BLaER1 treated with 17β-estradiol and CSF1 and Interleukin-3, amounts not matched to agents 10 nM and 100 nM (cell line): ENCODE measurements at regions not wholly inside any gene's neighbourhood (a gene's known extent, or its start where the extent isn't known, plus 50 kb on each side); places are given as distances from the start of the nearest gene placed in this dataset.

Experiments used
- H3K27ac ChIP-seq, 11 experiments: shearing (Covaris generic); formaldehyde crosslinking; 2 replicates each; pipeline ENCODE4 v1.8.1; 2022
- H3K27me3 ChIP-seq, 11 experiments: shearing (Covaris generic); formaldehyde crosslinking; 2 replicates each; pipeline ENCODE4 v1.8.1; 2022
- H3K36me3 ChIP-seq, 11 experiments: shearing (Covaris generic); formaldehyde crosslinking; 2 replicates each; pipeline ENCODE4 v1.8.1; 2022
- H3K4me1 ChIP-seq, 10 experiments: shearing (Covaris generic); formaldehyde crosslinking; 2 replicates each; pipeline ENCODE4 v1.8.1; 2022
- H3K4me2 ChIP-seq, 11 experiments: shearing (Covaris generic); formaldehyde crosslinking; 2 replicates each; pipeline ENCODE4 v1.8.1; 2022
- H3K4me3 ChIP-seq, 10 experiments: shearing (Covaris generic); formaldehyde crosslinking; 2 replicates each; pipeline ENCODE4 v1.8.1; 2022
- H3K9ac ChIP-seq, 11 experiments: shearing (Covaris generic); formaldehyde crosslinking; 2 replicates each; pipeline ENCODE4 v1.8.1; 2022
- H3K9me3 ChIP-seq, 11 experiments: shearing (Covaris generic); formaldehyde crosslinking; replicated peaks in 1 of 11; 2 replicates each; pipeline ENCODE4 v1.8.1; 2022
- H4K20me1 ChIP-seq, 11 experiments: shearing (Covaris generic); formaldehyde crosslinking; 2 replicates each; pipeline ENCODE4 v1.8.1; 2022
- Cebpa-rat ChIP-seq, 11 experiments: shearing (Covaris generic); IDR thresholded peaks; 2 replicates each; pipeline ENCODE4 v1.8.1; 2022

- Histone ChIP-seq H3K27me3 (peaks cover 0 to 11% (median 4%) of the 10 kb centered on the region in 11 experiments; a peak in 13 of 22 replicates), H3K4me1 (peaks cover 22 to 93% (median 83%) of the 10 kb centered on the region in 10 experiments), H4K20me1 (no peaks in the 10 kb centered on the region), H3K4me3 (peak overlapping the region in 3 of 10 experiments; percentile 4 to 23 (median 12); a peak in 1 of 20 replicates), H3K9ac (peak overlapping the region in 4 of 11 experiments; percentile 1 to 26 (median 14); a peak in 4 of 22 replicates), H3K4me2 (peak overlapping the region; percentile 71 to 91 (median 81)), H3K36me3 (no peaks in the 10 kb centered on the region), H3K9me3 (no peaks in the 10 kb centered on the region), H3K27ac (peak overlapping the region in 4 of 11 experiments; percentile 21 to 36 (median 28); a peak in 4 of 22 replicates)
- TF ChIP-seq Cebpa-rat (IDR thresholded peaks at IDR 0.05): peak in 10 of 11 experiments; percentile 12 to 92 (median 72); a peak in 16 of 22 replicates
Observed at GRCh38 chr17:72516772-72517399, 396.1 kb downstream of the SOX9 start.

DNA sequence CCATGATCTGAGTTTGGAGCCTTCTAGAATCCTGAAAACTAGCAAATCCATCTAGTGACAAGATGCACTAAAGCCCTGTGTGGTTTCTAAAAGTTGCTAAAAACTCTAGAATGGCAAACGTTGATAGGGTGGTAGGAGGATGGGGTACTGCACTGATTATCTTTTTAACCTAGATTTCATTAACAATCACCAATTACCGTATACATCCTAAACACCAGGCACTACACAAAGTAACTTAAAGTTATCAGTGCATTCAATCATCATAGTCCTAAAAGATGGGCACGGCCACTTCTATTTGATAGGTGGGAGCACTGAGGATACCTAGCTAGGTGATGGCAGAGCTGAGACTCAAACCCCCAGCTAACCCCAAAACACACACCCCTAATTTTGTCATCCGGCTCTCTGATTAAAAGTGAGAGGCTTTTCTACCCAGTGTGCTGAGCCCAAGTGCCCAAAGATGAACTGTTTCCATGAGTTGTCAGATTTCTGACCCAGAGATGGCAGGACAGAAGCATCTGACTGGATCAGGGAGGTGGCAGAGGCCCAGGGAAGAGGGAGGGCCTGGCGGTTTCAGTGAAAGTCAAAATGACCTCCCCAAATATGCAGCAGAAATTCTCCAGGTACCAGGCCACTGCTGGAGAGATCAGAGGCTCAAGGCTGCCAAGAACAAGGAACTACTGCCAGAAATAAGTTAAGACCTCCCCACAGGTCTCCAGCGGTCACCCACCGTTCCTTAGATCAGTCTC, 396.8 kb downstream of the SOX9 start:
- Histone ChIP-seq H3K4me3 (no peak overlapping the region), H3K27me3 (peaks cover 0 to 4% (median 0%) of the 10 kb centered on the region in 11 experiments; a peak in 6 of 22 replicates), H3K27ac (peak overlapping the region in 3 of 11 experiments; percentile 5 to 42 (median 33); a peak in 4 of 22 replicates), H3K4me2 (peak overlapping the region in 10 of 11 experiments; percentile 74 to 91 (median 84); a peak in 18 of 22 replicates), H3K36me3 (no peaks in the 10 kb centered on the region), H3K9ac (no peak overlapping the region), H3K4me1 (peaks cover 22 to 86% (median 76%) of the 10 kb centered on the region in 10 experiments), H4K20me1 (no peaks in the 10 kb centered on the region), H3K9me3 (no peaks in the 10 kb centered on the region)
- no peak for TF ChIP-seq Cebpa-rat (IDR thresholded peaks at IDR 0.05)

GRCh38 chr17:72518159-72518732, 397.4 kb downstream of the SOX9 start:
- H3K9me3 ChIP-seq: no peaks in the 10 kb centered on the region
- no peaks in the 10 kb centered on the region; a peak in 4 of 22 replicates for H3K27me3 ChIP-seq
- no peaks in the 10 kb centered on the region for H4K20me1 ChIP-seq
- 0 out of 22 replicates have a peak, but pooled peaks of 2 of the 11 experiments have one; percentile 23 to 30 for TF ChIP-seq Cebpa-rat (IDR thresholded peaks at IDR 0.05)
- peak overlapping the region in 10 of 11 experiments; percentile 9 to 89 (median 78); a peak in 17 of 22 replicates for H3K4me2 ChIP-seq
- peak overlapping the region in 3 of 11 experiments; percentile 5 to 42 (median 33); a peak in 3 of 22 replicates for H3K27ac ChIP-seq
- H3K4me1 ChIP-seq: peaks cover 22 to 80% (median 69%) of the 10 kb centered on the region in 10 experiments
- H3K4me3 ChIP-seq: no peak overlapping the region
- no peaks in the 10 kb centered on the region for H3K36me3 ChIP-seq
- H3K9ac ChIP-seq: no peak overlapping the region

DNA sequence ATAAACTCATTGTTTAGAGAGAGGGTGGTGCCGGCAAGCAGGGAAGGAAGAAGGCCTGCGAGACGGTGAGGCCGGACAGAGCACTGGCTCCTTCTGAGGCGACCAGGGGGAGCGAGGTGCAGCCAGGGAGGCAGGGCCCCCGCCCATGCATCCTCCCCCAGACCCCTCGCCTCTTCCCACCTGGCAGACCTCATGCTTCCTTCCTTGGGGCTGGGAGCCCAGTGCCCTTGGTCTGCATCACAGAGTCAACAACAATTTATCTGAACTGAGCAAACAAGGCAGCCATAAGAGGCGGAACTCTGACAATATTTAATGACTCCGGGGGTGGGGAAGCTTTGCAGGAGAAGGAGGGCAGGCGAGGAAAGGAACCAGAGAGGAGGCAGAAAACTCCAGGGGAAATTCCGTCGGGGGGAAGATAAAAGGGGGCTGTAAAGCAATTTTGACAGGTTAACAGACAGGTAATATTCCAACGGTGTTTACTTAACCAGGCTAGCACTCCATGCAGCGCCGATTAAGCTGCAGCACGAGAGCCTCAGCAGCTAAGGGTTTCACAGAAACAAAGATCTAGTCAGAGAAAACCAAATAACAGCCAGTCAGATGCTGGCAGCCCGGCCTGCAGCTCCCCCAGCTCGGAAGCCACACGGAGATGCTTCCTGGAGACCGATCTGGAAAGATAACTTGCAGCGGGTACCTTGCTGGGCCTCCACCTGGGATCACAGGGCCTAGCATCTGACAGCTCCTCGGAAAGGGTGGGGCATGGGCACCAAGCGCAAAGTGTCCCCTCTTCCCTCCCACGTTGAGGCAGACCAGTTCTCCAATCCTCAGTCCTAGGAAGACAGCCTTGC, 398.2 kb downstream of the SOX9 start:
- Histone ChIP-seq H3K36me3 (no peaks in the 10 kb centered on the region), H3K27me3 (no peaks in the 10 kb centered on the region; a peak in 4 of 22 replicates), H3K4me1 (peaks cover 22 to 73% (median 67%) of the 10 kb centered on the region in 10 experiments), H3K9me3 (no peaks in the 10 kb centered on the region), H3K4me2 (peak overlapping the region in 10 of 11 experiments; percentile 9 to 89 (median 78); a peak in 18 of 22 replicates), H3K4me3 (no peak overlapping the region), H3K9ac (no peak overlapping the region), H3K27ac (no peak overlapping the region), H4K20me1 (no peaks in the 10 kb centered on the region)
- TF ChIP-seq Cebpa-rat (IDR thresholded peaks at IDR 0.05): no peak

GRCh38 chr17:72519598-72519936, 398.7 kb downstream of the SOX9 start:
- no peak overlapping the region for H3K27ac ChIP-seq

DNA sequence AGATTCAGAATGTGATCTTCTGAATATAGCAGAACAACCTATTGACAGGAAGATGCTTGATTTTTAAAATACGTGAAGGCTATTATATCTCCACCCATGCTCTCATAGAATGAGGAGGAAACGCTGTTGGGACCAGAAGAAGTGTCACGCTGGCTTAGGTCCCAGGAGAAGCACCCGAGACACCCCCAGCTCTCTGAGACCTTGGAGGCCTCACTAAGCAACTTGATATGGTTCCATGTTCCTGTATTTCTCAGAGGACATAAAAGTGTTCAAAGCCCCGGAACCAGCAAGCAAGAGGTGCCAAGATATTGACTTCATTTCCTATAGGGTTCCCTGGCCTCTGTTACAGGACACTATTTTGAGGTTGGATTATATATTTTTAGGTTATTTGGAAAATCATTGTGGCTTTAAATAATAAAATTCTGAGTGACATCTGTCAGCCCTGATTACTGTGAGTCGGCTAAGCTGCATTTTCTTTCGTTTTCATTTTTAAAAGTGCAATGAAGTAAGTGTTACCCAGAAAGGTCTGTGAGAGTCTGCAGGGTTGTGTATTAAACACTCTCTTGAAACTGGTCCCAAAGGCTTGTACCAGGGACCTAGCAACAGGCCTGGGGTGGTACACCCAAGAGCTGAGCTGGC, 400.0 kb downstream of the SOX9 start:
- Histone ChIP-seq H3K9ac (no peak overlapping the region), H3K36me3 (no peaks in the 10 kb centered on the region), H4K20me1 (no peaks in the 10 kb centered on the region), H3K4me1 (peaks cover 22 to 54% (median 51%) of the 10 kb centered on the region in 10 experiments), H3K4me3 (no peak overlapping the region), H3K27me3 (no peaks in the 10 kb centered on the region; a peak in 2 of 22 replicates), H3K4me2 (peak overlapping the region; percentile 13 to 71 (median 47); a peak in 21 of 22 replicates), H3K27ac (peak overlapping the region in 2 of 11 experiments; percentile 5 to 10; a peak in 1 of 22 replicates), H3K9me3 (no peaks in the 10 kb centered on the region)
- no peak for TF ChIP-seq Cebpa-rat (IDR thresholded peaks at IDR 0.05)

More at GRCh38 chr17:72519598-72519936, 398.7 kb downstream of the SOX9 start:
- Histone ChIP-seq H3K4me1 (peaks cover 22 to 67% (median 63%) of the 10 kb centered on the region in 10 experiments), H3K27me3 (no peaks in the 10 kb centered on the region; a peak in 4 of 22 replicates), H4K20me1 (no peaks in the 10 kb centered on the region), H3K4me3 (no peak overlapping the region), H3K9ac (no peak overlapping the region), H3K4me2 (peak overlapping the region in 8 of 11 experiments; percentile 47 to 89 (median 84); a peak in 15 of 22 replicates), H3K9me3 (no peaks in the 10 kb centered on the region), H3K36me3 (no peaks in the 10 kb centered on the region)
- TF ChIP-seq Cebpa-rat (IDR thresholded peaks at IDR 0.05): no peak

GRCh38 chr17:72523491-72523890, 402.7 kb downstream of the SOX9 start:
- no peak overlapping the region for H3K4me2 ChIP-seq
- no peak overlapping the region for H3K9ac ChIP-seq
- TF ChIP-seq Cebpa-rat (IDR thresholded peaks at IDR 0.05): no peak
- no peak overlapping the region for H3K4me3 ChIP-seq
- no peak overlapping the region for H3K27ac ChIP-seq
- no peaks in the 10 kb centered on the region for H4K20me1 ChIP-seq
- H3K36me3 ChIP-seq: no peaks in the 10 kb centered on the region
- H3K9me3 ChIP-seq: no peaks in the 10 kb centered on the region
- peaks cover 7 to 27% (median 23%) of the 10 kb centered on the region in 10 experiments; a peak in 16 of 20 replicates for H3K4me1 ChIP-seq
- H3K27me3 ChIP-seq: no peaks in the 10 kb centered on the region
